B cell (primary cell): ENCODE measurements at regions not wholly inside any gene's neighbourhood (a gene's known extent, or its start where the extent isn't known, plus 50 kb on each side); places are given as distances from the start of the nearest gene placed in this dataset.

Experiments
- CTCF ChIP-seq: fragments of 200-600 bp; IDR thresholded peaks from one replicate; pipeline ENCODE4 v1.8.0; 2022; ENCODE audit warnings: antibody characterized with exemption, mild to moderate bottlenecking
- EZH2 ChIP-seq: IDR thresholded peaks from 2 replicates; pipeline ENCODE4 v1.6.1; 2012; ENCODE audit warnings: borderline replicate concordance, low read depth, mild to moderate bottlenecking, moderate library complexity, low read length; ENCODE audit not compliant: insufficient read depth, poor library complexity, severe bottlenecking

GRCh38 chr13:99834246-99834645 is 137.3 kb downstream of the ZIC5 start:
- TF ChIP-seq CTCF, result no peak
- TF ChIP-seq EZH2, result no peak
